HTR-8/SVneo (cell line): ENCODE measurements at regions not wholly inside any gene's neighbourhood (a gene's known extent, or its start where the extent isn't known, plus 50 kb on each side); places are given as distances from the start of the nearest gene placed in this dataset.
A peak's percentile ranks its signal among the peaks of the same experiment; 100 is the strongest.

Experiments
- DNase-seq: peaks from one replicate; pipeline ENCODE4 v3.0.0; 2011; ENCODE audit warnings: low spot score, mixed read lengths; ENCODE audit not compliant: insufficient read length
- FAIRE-seq: peaks from 2 replicates; lab custom pipeline; 2011; peaks lifted over from hg19 to GRCh38; lab: Jason Lieb, UNC

DNA sequence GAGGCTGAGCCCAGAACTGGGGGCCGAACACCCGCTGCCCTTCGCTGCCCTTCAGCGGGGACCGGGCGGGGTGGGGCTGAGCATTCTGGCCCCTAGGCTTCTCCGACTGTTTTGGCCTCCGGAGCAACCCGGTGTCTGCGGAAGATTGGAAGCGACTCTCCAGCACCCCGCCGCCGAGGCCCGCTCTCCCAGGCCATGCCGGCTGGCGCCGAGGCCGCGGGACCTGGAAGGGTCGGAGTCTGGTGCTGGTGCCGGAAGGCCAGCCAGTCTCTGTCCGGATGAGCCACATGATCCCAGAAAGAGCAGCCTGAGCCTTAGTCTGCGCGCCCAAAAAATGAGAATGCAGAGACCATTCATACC, 272.0 kb downstream of the FOXD2 start:
- FAIRE-seq: no peak
- no peak for DNase-seq

DNA sequence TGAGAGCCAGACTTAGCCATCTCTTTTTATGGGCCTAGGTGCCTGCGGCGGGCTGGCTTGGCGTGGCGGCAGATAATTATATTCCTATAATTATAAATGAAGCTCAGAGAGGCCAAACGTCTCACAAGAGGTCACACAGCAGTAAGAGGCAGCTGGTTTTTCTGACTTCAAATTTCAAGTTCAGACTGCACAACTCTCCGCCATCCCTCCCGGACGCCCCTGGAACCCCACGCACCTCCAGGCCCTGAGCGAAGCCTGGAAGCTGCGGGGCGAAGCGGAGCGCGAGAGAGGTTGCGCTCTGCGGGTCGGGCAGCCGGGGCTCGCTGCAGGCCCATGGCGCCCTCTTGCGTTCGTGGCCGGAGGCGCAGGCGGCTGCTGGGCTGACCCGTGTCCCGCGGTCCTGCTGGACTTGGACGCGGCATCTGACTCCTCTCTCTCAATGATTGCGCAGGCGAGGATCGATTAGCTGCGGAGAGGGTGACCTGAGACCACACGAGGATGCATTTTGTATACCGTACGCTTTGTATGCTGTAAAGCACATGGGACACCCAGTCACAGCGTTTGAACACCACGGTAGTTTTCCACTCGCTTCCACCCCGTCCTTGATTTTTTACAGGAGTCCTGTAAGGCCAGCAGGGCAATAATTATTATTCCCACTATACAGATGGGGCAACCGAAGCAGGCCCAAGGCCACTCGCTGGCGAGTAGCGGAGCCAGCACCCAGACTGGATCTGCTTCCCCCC, 272.7 kb downstream of the FOXD2 start:
- FAIRE-seq (no peak), DNase-seq (peak; percentile 71)
